ENCODE measurements at regions not wholly inside any gene's neighbourhood (a gene's known extent, or its start where the extent isn't known, plus 50 kb on each side); places are given as distances from the start of the nearest gene placed in this dataset.
"Not testable (repeated sequence)": the region's sequence is repeated elsewhere in the genome, so short reads cannot be mapped to it uniquely, and the experiment has no call there.

DNA sequence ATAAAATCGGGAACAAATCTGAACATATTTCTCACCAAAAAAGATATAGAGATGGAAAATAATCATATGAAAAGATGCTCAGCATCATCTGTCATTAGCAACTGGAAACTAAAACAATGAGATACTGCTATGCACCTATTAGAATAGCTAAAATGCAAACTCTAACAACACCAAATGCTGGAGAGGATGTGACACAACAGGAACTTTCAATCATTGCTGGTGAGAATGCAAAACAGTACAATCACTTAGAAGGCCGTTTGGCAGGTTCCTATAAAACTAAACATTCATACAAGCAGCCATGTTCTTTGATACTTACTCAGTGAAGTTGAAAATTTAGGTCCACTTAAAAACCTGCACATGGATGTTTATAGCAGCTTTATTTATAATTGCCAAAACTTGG lies 67.0 kb downstream of the FAM50B start:
- no peaks in the 10 kb centered on the region for H3K36me3 Mint-ChIP-seq
- no peaks in the 10 kb centered on the region for H4K20me1 ChIP-seq (ENCODE audit: insufficient read depth, low read length)
- no peaks in the 10 kb centered on the region for H3K9me3 ChIP-seq (replicated peaks in 1 of 2; ENCODE audit: control insufficient read depth in 1 of 2, insufficient read depth in 1 of 2, low read length in 2 of 2)
- no peak overlapping the region for H3K27ac ChIP-seq (ENCODE audit: low read depth in 1 of 2, low read length in 2 of 2)
- H3K79me2 ChIP-seq (ENCODE audit: insufficient read depth, low read length): no peaks in the 10 kb centered on the region
- no peak for DNase-seq
- H2AFZ ChIP-seq (ENCODE audit: insufficient read depth, low read depth, low read length, poor library complexity, severe bottlenecking): no peak overlapping the region
- no peaks in the 10 kb centered on the region for H3K27me3 ChIP-seq (ENCODE audit: control insufficient read depth in 2 of 2, insufficient read depth in 2 of 2, low read length in 2 of 2)
- H3K4me1 ChIP-seq (ENCODE audit: control insufficient read depth in 1 of 2, insufficient read depth in 2 of 2, low read length in 2 of 2): no peaks in the 10 kb centered on the region
- no peaks in the 10 kb centered on the region for H3K36me3 ChIP-seq (replicated peaks in 1 of 2; ENCODE audit: control insufficient read depth in 1 of 2, insufficient read depth in 2 of 2, low read length in 2 of 2)
- H3K27me3 Mint-ChIP-seq (ENCODE audit: low read depth in 3 of 3): peaks cover 2 to 5% (median 5%) of the 10 kb centered on the region in 3 donors
- intact Hi-C loops (cut with micrococcal nuclease): no loop called here
- H3K4me2 ChIP-seq (replicated peaks; ENCODE audit: extremely low read depth, low read length, poor library complexity, severe bottlenecking): no peak overlapping the region
- H3K4me3 Mint-ChIP-seq: no peak overlapping the region
- no CpG with 5 or more reads among the region's 2 CpGs for WGBS (ENCODE audit: insufficient coverage)
- no peaks in the 10 kb centered on the region for H3K4me1 Mint-ChIP-seq
- peaks cover 0 to 15% (median 3%) of the 10 kb centered on the region in 7 donors for H3K9me3 Mint-ChIP-seq
- no peak overlapping the region for H3K4me3 ChIP-seq (replicated peaks in 1 of 3; ENCODE audit: low read depth in 2 of 3, low read length in 3 of 3)
- TF ChIP-seq, protein P1, sequence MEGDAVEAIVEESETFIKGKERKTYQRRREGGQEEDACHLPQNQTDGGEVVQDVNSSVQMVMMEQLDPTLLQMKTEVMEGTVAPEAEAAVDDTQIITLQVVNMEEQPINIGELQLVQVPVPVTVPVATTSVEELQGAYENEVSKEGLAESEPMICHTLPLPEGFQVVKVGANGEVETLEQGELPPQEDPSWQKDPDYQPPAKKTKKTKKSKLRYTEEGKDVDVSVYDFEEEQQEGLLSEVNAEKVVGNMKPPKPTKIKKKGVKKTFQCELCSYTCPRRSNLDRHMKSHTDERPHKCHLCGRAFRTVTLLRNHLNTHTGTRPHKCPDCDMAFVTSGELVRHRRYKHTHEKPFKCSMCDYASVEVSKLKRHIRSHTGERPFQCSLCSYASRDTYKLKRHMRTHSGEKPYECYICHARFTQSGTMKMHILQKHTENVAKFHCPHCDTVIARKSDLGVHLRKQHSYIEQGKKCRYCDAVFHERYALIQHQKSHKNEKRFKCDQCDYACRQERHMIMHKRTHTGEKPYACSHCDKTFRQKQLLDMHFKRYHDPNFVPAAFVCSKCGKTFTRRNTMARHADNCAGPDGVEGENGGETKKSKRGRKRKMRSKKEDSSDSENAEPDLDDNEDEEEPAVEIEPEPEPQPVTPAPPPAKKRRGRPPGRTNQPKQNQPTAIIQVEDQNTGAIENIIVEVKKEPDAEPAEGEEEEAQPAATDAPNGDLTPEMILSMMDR (IDR thresholded peaks at IDR 0.05): no peak
- H3K27ac Mint-ChIP-seq: no peak overlapping the region
- no peak overlapping the region for H3K9ac ChIP-seq (ENCODE audit: insufficient read depth, low read length, poor library complexity, severe bottlenecking)

- H3K27ac ChIP-seq (ENCODE audit: low read depth in 1 of 2, low read length in 2 of 2); H3K4me2 ChIP-seq (replicated peaks; ENCODE audit: extremely low read depth, low read length, poor library complexity, severe bottlenecking); H3K27ac Mint-ChIP-seq; intact Hi-C loops (cut with micrococcal nuclease); H3K4me1 ChIP-seq (ENCODE audit: control insufficient read depth in 1 of 2, insufficient read depth in 2 of 2, low read length in 2 of 2); H3K27me3 Mint-ChIP-seq (ENCODE audit: low read depth in 3 of 3); H3K27me3 ChIP-seq (ENCODE audit: control insufficient read depth in 2 of 2, insufficient read depth in 2 of 2, low read length in 2 of 2); H3K4me3 ChIP-seq (replicated peaks in 1 of 3; ENCODE audit: low read depth in 2 of 3, low read length in 3 of 3); H2AFZ ChIP-seq (ENCODE audit: insufficient read depth, low read depth, low read length, poor library complexity, severe bottlenecking); H4K20me1 ChIP-seq (ENCODE audit: insufficient read depth, low read length); H3K36me3 ChIP-seq (replicated peaks in 1 of 2; ENCODE audit: control insufficient read depth in 1 of 2, insufficient read depth in 2 of 2, low read length in 2 of 2); H3K4me3 Mint-ChIP-seq; H3K4me1 Mint-ChIP-seq; H3K36me3 Mint-ChIP-seq; H3K79me2 ChIP-seq (ENCODE audit: insufficient read depth, low read length); H3K9me3 ChIP-seq (replicated peaks in 1 of 2; ENCODE audit: control insufficient read depth in 1 of 2, insufficient read depth in 1 of 2, low read length in 2 of 2); DNase-seq; H3K9ac ChIP-seq (ENCODE audit: insufficient read depth, low read length, poor library complexity, severe bottlenecking): not testable (repeated sequence)
- peaks cover 0 to 15% (median 3%) of the 10 kb centered on the region in 7 donors for H3K9me3 Mint-ChIP-seq
- WGBS (ENCODE audit: insufficient coverage): no CpG with 5 or more reads among the region's 4 CpGs
These were observed 67.6 kb downstream of the FAM50B start for GRCh38 chr6:3916749-3917148.
